HG03060 (cell line): ENCODE measurements at regions not wholly inside any gene's neighbourhood (a gene's known extent, or its start where the extent isn't known, plus 50 kb on each side); places are given as distances from the start of the nearest gene placed in this dataset.
"Not testable (repeated sequence)": the region's sequence is repeated elsewhere in the genome, so short reads cannot be mapped to it uniquely, and the experiment has no call there.

Source experiments
- ATAC-seq: cut with Tn5 transposase; IDR thresholded peaks from one replicate; pipeline ENCODE4 v1.9.1; 2021; ENCODE audit warnings: low read depth, moderate number of reproducible peaks; ENCODE audit not compliant: unreplicated experiment

GRCh38 chr1:172833954-172834353 lies 175.1 kb downstream of the FASLG start:
- ATAC-seq = no peak

GRCh38 chr1:172834609-172835008 lies 175.7 kb downstream of the FASLG start:
- ATAC-seq = no peak

- ATAC-seq = no peak
Measured at GRCh38 chr1:172835834-172836233, 176.9 kb downstream of the FASLG start.

GRCh38 chr1:172837816-172838679 lies 179.1 kb downstream of the FASLG start:
- no peak for ATAC-seq

GRCh38 chr1:172838680-172839313 lies 179.9 kb downstream of the FASLG start:
- no peak for ATAC-seq

- not testable (repeated sequence) for ATAC-seq
Measured at GRCh38 chr1:172839639-172840038, 180.7 kb downstream of the FASLG start.

GRCh38 chr1:172843444-172843843 lies 184.5 kb downstream of the FASLG start:
- ATAC-seq = no peak

GRCh38 chr1:172845371-172845770 lies 186.5 kb downstream of the FASLG start:
- no peak for ATAC-seq

GRCh38 chr1:172845865-172846264 lies 187.0 kb downstream of the FASLG start:
- no peak for ATAC-seq

- ATAC-seq = not testable (repeated sequence)
Measured at GRCh38 chr1:172847814-172848213, 188.9 kb downstream of the FASLG start.

- ATAC-seq = no peak
Measured at GRCh38 chr1:172849653-172850052, 190.8 kb downstream of the FASLG start.

GRCh38 chr1:172851077-172851476 lies 192.2 kb downstream of the FASLG start:
- no peak for ATAC-seq

- ATAC-seq = no peak
Measured at GRCh38 chr1:172851856-172852255, 193.0 kb downstream of the FASLG start.

GRCh38 chr1:172855983-172856382 lies 194.8 kb downstream of the TNFSF18 start:
- not testable (repeated sequence) for ATAC-seq

- no peak for ATAC-seq
Measured at GRCh38 chr1:172863031-172863430, 187.7 kb downstream of the TNFSF18 start.

- no peak for ATAC-seq
Measured at GRCh38 chr1:172867216-172867818, 183.4 kb downstream of the TNFSF18 start.

- no peak for ATAC-seq
Measured at GRCh38 chr1:172870901-172871606, 179.7 kb downstream of the TNFSF18 start.

- no peak for ATAC-seq
Measured at GRCh38 chr1:172874950-172875349, 175.8 kb downstream of the TNFSF18 start.

GRCh38 chr1:172875892-172876291 lies 174.8 kb downstream of the TNFSF18 start:
- no peak for ATAC-seq

- ATAC-seq = no peak
Measured at GRCh38 chr1:172882385-172882784, 168.4 kb downstream of the TNFSF18 start.
